Motor neuron (in vitro differentiated cells): ENCODE measurements at regions not wholly inside any gene's neighbourhood (a gene's known extent, or its start where the extent isn't known, plus 50 kb on each side); places are given as distances from the start of the nearest gene placed in this dataset.

Source experiments
- ATAC-seq, 8 experiments: fragments of 200-7000 bp; cut with Tn5 transposase; replicated peaks in 6 of 8; 2 replicates each; pipeline ENCODE4 v1.8.0; 2021; ENCODE audit warnings: mild to moderate bottlenecking in 8 of 8, moderate library complexity in 8 of 8
- H3K27ac ChIP-seq, 2 donors: fragments of 250-450 bp; sonication (Bioruptor Pico); 2 replicates each; pipeline ENCODE4 v1.9.0; 2021; ENCODE audit warnings: antibody characterized with exemption in 2 of 2, mild to moderate bottlenecking in 2 of 2, moderate library complexity in 1 of 2
- H3K4me1 ChIP-seq, 2 donors: fragments of 250-450 bp; sonication (Bioruptor Pico); replicated peaks in 1 of 2; 2 replicates each; pipeline ENCODE4 v1.6.1; 2021; ENCODE audit warnings: antibody characterized with exemption in 2 of 2, mild to moderate bottlenecking in 2 of 2, moderate library complexity in 1 of 2
- H3K4me3 ChIP-seq, 5 donors: fragments of 250-450 bp; sonication (Bioruptor Pico); 2 replicates each; pipeline ENCODE4 v1.9.0; 2021; ENCODE audit warnings: antibody characterized with exemption in 5 of 5, mild to moderate bottlenecking in 5 of 5, moderate library complexity in 4 of 5
- WGBS, 10 experiments: fragments of 450-650 bp; shearing (Covaris generic); methylation state at CpG; one replicate each; pipeline ENCODE4 v1.0.0; 2022; 5-methylcytosine and 5-hydroxymethylcytosine counted together
- in situ Hi-C, 9 experiments: fragments of 400-800 bp; cut with MboI; loops; one replicate each; pipeline ENCODE4 v1.15.0; 2021; ENCODE audit warnings: low sequenced_read_pairs in 9 of 9, low pct_unique_long_range_greater_than_20kb in 2 of 9; ENCODE audit not compliant: unreplicated experiment in 9 of 9

DNA sequence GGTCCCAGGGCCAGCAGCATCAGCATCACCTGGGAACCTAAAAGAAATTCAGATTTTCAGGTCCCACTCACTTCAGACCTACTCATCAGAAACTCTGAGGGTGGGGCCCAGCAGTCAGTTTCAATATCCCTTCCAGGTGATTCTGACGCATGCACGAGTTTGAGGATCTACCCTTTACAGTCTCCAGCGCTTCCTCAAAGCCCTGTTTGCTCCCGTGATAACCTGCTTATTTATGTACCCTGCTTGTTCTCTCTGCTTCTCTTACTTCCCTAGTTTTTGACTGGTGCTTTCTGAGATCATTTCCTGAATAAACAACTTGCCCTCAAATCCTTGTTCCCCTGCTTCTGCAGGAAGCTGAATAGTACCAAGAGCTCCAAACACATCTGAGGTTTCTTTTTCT, 245.3 kb downstream of the ZNF621 start:
- ATAC-seq: no peak
- Histone ChIP-seq H3K4me3 (no peak overlapping the region), H3K4me1 (no peaks in the 10 kb centered on the region), H3K27ac (no peak overlapping the region)
- WGBS, 10 experiments: 65 to 100% (median 84%) methylated on average over 1 to 4 of the region's 4 CpGs; no CpG with 5 or more reads in 4 of the 10 experiments
- in situ Hi-C loops: no loop called here

GRCh38 chr3:40771112-40771511, 246.4 kb downstream of the ZNF621 start:
- 37 to 100% (median 60%) methylated on average over 1 to 2 of the region's 3 CpGs; no CpG with 5 or more reads in 3 of the 10 experiments for WGBS, 10 experiments
- no peak for ATAC-seq
- in situ Hi-C loops: no loop called here
- no peak overlapping the region for H3K4me3 ChIP-seq
- no peak overlapping the region for H3K27ac ChIP-seq
- no peaks in the 10 kb centered on the region for H3K4me1 ChIP-seq

- no peak overlapping the region for H3K27ac ChIP-seq
- in situ Hi-C loops: no loop called here
- H3K4me3 ChIP-seq: no peak overlapping the region
- ATAC-seq: no peak
- peaks cover 11 to 13% of the 10 kb centered on the region in 2 donors for H3K4me1 ChIP-seq
- 75 to 100% (median 89%) methylated on average over 2 to 5 of the region's 6 CpGs; no CpG with 5 or more reads in 1 of the 10 experiments for WGBS, 10 experiments
Observed at GRCh38 chr3:40779039-40779438, 254.3 kb downstream of the ZNF621 start.

DNA sequence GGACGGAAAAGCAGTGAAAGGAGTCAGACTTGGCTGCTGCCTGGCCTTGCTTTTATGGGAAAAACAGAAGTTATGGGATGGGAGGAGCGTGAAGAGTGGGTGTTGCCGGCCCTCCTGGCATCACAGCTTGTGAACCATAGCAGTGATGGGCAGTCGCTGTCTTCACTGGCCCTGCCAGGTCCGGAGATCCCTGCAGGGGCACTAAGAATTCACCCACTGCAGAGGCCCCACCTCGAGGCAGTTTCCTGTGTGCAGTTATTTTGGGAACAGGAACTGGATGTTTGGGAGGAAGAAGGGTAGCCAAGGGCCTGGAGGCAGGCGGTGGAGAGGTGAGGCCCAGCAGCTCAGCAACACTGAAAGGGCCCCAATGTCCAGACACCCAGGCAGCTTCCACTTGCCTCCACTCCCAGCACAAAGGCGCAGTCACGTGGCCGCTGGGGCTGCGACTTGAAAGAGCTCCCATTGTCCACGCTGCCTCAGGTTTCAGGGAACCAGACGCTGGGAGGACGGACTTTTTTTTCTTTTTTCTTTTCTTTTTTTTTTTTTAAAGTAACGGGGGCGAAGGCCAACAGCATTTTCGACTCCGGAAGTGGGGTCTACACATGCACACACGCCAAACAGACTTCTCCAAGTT, 255.6 kb downstream of the ZNF621 start:
- 0 to 88% (median 28%) methylated on average over 3 to 17 of the region's 19 CpGs; no CpG with 5 or more reads in 1 of the 10 experiments for WGBS, 10 experiments
- peak in 7 of 8 experiments; percentile 54 to 99 (median 92) for ATAC-seq
- H3K4me3 ChIP-seq: no peak overlapping the region
- in situ Hi-C loops: no loop called here
- peak overlapping the region in 1 of 2 donors; percentile 51 for H3K27ac ChIP-seq
- H3K4me1 ChIP-seq: peaks cover 11 to 13% of the 10 kb centered on the region in 2 donors

DNA sequence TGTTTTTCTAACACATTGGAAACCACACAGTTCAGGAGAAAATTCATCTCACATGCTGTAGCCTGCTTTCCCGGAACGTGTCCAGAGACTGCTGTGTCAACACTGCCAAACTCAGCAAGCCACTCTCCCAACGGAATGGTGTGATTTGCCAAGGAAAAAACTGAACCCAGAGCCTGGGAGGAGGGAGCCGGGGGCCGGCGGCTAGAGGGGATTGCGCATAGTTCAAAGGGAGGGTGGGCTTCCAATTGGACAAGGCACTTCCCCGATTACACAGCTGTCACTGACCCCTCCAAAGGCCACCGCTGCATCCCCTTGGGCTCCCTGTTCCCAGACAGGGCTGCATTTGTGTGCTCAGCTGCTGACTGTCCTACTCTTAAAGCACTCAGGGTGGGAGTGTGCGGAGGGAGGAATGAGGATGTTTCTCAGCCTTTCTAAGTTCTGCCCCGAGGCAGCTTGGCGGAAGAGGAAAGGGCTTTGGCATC, 256.2 kb downstream of the ZNF621 start:
- Histone ChIP-seq H3K4me1 (peaks cover 11 to 13% of the 10 kb centered on the region in 2 donors), H3K4me3 (no peak overlapping the region), H3K27ac (peak overlapping the region in 1 of 2 donors; percentile 51)
- 20 to 100% (median 51%) methylated on average over 2 to 5 of the region's 12 CpGs; no CpG with 5 or more reads in 4 of the 10 experiments for WGBS, 10 experiments
- in situ Hi-C loops: no loop called here
- peak; percentile 32 to 86 (median 70) for ATAC-seq

DNA sequence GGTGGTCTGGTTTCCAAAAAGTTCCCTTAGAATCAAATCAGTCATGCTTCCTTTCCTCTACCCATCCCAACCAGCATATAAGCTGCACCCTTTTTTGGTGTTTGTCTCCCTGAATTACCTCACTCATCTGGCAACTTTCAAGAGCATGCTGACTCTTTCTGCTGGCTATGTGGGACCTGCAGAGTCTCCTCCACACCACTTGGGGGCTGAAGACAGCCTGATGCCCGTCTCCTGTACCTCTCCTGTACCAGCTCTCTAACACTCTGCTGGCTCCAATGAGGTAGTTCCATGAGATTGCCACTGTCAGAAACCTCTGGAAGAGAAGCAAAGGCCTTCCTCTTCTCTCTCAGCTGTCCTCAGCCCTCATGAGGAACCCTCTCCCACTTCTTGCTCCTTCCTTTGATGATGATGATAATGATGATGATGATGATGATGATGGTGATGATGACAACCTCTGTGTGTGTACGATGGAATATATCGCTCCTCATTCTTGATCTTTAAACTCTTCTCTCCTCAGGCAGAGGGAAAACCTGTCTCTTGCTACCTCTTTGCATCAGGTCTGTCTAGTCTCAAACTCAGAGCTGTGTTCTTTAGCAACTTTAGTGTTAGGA, 257.5 kb downstream of the ZNF621 start:
- H3K4me3 ChIP-seq: no peak overlapping the region
- H3K4me1 ChIP-seq: peaks cover 11 to 13% of the 10 kb centered on the region in 2 donors
- in situ Hi-C loops: no loop called here
- no peak overlapping the region for H3K27ac ChIP-seq
- WGBS, 10 experiments: 96 to 100% (median 100%) methylated on average over 1 to 3 of the region's 3 CpGs; no CpG with 5 or more reads in 6 of the 10 experiments
- no peak for ATAC-seq

DNA sequence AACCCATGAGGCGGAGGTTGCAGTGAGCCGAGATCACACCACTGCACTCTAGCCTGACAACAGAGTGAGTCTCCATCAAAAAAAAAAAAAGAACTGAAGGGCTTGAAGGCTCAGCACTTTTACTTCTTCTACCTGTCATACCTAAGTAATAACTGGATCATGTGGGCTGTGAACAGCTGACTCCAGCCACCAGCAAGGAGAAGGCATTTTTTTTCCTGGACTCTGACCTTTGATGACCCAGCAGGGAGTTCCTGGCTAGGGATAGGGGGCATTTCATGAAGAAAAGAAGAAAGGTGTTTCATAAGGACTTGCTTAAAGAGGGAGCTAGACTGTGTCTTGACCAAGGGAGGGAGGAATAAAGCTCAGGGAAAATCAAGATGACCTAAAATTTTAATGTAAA, 266.0 kb downstream of the ZNF621 start:
- Histone ChIP-seq H3K27ac (no peak overlapping the region), H3K4me3 (no peak overlapping the region), H3K4me1 (no peaks in the 10 kb centered on the region)
- in situ Hi-C loops: no loop called here
- WGBS, 10 experiments: 80 to 100% (median 89%) methylated on average over 2 of the region's 2 CpGs; no CpG with 5 or more reads in 7 of the 10 experiments
- no peak for ATAC-seq

GRCh38 chr3:40793730-40794129, 269.0 kb downstream of the ZNF621 start:
- 11 to 96% (median 83%) methylated on average over 1 to 4 of the region's 4 CpGs; no CpG with 5 or more reads in 2 of the 10 experiments for WGBS, 10 experiments
- ATAC-seq: no peak
- Histone ChIP-seq H3K27ac (no peak overlapping the region), H3K4me1 (no peaks in the 10 kb centered on the region), H3K4me3 (no peak overlapping the region)
- in situ Hi-C loops: no loop called here

DNA sequence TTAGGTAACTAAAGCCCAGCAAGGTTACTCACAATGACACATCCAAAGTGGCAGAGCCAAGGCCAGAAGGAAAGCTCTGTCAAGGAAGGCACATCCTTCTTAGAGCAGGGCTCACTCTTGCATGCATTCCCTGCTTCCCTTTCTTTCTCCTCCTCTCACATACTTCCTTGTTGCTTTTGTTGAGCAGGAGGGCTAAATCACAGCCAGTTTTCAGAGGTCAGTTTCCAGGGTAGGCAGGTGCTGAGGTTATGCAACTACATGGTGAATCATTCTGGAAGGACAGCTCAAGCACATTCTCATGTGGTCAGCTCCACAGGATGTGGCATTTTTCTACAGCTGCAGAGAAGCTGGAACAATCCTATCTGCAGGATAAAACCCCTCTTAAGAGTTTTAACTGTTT, 275.6 kb downstream of the ZNF621 start:
- no peak overlapping the region for H3K27ac ChIP-seq
- ATAC-seq: peak in 3 of 8 experiments; percentile 50 to 92 (median 78)
- in situ Hi-C loops: no loop called here
- H3K4me3 ChIP-seq: no peak overlapping the region
- no peaks in the 10 kb centered on the region for H3K4me1 ChIP-seq

DNA sequence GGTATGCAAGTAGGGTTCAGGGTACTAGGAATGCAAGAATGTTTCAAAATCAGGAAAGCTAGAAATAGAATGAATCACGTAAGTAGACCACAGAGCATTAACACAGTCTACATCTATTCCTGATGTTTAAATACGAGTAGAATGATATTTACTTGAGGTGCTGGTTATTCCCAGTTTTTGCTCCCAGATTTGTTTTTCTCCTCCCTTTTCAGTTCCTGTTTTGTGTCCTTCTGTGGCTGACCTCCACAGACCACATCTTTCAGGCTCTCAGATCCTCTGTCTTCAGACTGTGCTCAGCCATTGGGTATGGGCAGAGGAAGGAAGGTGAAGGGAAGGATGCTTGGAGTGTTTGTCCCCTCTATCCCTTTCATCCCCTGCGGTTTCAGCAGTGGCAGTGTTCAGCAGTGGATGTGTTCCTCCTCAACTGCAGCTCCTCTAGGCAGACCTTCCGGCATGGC, 276.6 kb downstream of the ZNF621 start:
- Histone ChIP-seq H3K4me1 (no peaks in the 10 kb centered on the region), H3K4me3 (no peak overlapping the region), H3K27ac (no peak overlapping the region)
- WGBS, 10 experiments: 0 to 100% (median 62%) methylated on average over 1 to 4 of the region's 4 CpGs
- ATAC-seq: peak in 3 of 8 experiments; percentile 86 to 97 (median 94)
- in situ Hi-C loops: no loop called here

DNA sequence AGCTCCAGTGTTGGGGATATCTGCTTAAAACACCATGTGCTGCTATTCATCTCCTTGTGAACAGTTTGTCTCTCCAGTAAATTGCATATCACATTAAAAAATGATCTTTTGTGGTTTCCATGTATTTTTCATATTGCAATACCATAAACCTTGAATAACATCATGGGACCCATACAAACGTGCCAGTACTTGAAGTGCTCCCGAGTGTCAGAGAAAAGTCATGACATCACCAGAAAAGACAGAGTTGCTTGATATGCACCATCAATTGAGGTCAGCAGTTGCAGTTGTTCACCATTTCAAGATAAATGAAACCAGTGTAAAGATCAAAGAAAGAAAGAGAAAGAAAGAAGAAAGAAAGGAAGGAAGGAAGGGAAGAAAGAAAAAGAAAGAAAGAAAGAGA, 278.6 kb downstream of the ZNF621 start:
- ATAC-seq: no peak
- no peaks in the 10 kb centered on the region for H3K4me1 ChIP-seq
- in situ Hi-C loops: no loop called here
- 16 to 100% (median 76%) methylated on average over 1 to 2 of the region's 2 CpGs; no CpG with 5 or more reads in 1 of the 10 experiments for WGBS, 10 experiments
- H3K27ac ChIP-seq: no peak overlapping the region
- no peak overlapping the region for H3K4me3 ChIP-seq

DNA sequence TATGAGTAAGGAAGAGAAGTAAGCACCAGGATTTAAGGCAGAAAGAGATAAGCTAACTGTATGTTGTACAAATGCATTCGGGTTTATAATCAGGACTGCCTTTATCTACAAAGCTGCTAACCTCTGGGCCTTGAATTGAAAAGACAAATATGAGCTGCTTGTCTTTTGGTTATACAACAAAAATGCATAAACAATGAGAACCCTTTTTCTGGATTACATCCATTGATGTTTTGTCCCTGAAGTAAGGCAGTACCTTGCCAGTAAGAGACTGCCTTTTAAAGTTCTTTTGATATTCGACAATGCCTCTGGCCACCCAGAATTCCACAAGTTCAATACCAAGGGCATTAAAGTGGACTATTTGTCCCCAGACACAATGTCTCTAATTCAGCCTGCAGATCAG, 280.7 kb downstream of the ZNF621 start:
- Histone ChIP-seq H3K27ac (no peak overlapping the region), H3K4me1 (no peaks in the 10 kb centered on the region), H3K4me3 (no peak overlapping the region)
- in situ Hi-C loops: no loop called here
- no peak for ATAC-seq
- WGBS, 10 experiments: 31 to 100% (median 81%) methylated on average over 1 to 2 of the region's 2 CpGs; no CpG with 5 or more reads in 1 of the 10 experiments

GRCh38 chr3:40810813-40811212, 286.1 kb downstream of the ZNF621 start:
- in situ Hi-C loops: no loop called here
- Histone ChIP-seq H3K27ac (no peak overlapping the region), H3K4me1 (no peaks in the 10 kb centered on the region), H3K4me3 (no peak overlapping the region)
- ATAC-seq: no peak

GRCh38 chr3:40817017-40817416, 292.3 kb downstream of the ZNF621 start:
- Histone ChIP-seq H3K27ac (no peak overlapping the region), H3K4me3 (no peak overlapping the region), H3K4me1 (no peaks in the 10 kb centered on the region)
- in situ Hi-C loops: no loop called here
- peak in 3 of 8 experiments; percentile 49 to 98 (median 93) for ATAC-seq
